ENCODE measurements at regions not wholly inside any gene's neighbourhood (a gene's known extent, or its start where the extent isn't known, plus 50 kb on each side); places are given as distances from the start of the nearest gene placed in this dataset.
A peak's percentile ranks its signal among the peaks of the same experiment; 100 is the strongest.

DNA sequence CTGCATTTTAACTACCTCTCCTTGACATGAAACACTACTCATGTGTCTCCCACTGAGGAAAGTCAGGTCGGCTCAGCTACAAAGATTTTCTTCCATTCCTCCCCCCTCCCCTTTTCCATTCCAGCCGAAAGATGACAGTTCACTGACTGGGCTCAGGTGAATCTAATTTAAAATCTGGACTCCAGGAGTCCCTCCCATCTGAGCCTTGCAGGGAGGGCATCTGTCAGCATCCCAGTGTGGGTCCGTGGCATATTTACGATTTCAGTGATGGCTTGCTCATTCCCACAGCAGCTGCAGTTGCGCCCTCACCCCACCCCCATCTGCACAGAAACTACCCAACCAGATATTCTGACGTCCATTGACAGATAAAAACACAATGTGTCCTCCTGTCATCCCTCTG is 153.7 kb upstream of the ARRDC4 start:
- DNase-seq (ENCODE audit: low spot score), result no peak

DNA sequence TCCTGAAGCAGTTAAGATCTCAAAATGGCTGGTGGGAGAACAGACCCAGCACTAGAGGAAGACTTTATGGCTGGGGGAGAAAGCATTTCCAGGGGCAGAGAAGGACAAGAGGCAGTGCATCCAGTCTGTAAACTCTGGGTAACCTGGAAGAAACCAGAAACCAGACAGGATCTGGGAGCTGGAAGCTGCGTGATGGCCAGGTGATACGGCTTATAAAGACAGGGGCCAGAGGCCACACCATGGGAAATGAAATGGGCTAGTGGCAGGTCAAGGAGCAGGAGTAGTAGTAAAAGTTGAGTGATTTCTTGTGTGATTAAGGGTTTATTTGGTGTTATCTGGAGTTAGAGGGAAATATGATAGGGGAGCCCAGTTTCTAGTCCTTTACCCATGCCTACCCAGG is 144.7 kb upstream of the ARRDC4 start:
- DNase-seq (ENCODE audit: low spot score), result no peak

- DNase-seq (ENCODE audit: low spot score), result no peak
Measured at GRCh38 chr15:97817276-97817890, 143.1 kb upstream of the ARRDC4 start.

DNA sequence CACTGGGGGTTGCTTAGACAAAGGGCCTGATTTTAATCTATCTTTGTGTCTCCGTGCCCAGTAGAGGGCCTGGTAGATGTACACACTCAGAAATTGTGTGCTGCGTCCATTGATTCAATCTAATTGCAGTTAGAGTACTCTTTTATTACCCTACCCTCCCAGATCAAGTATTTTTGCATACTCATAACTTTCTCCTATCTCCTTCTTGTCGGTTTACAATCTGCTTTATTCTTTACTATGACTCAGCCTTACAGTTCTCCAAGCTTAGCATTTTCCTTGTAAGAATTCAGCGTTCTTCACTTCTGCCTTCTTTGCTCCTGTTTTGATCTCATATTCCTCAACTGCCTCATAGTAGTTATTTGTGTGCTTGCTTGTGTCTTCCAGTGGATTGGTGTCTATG is 124.5 kb upstream of the ARRDC4 start:
- DNase-seq (ENCODE audit: low spot score), result no peak

DNA sequence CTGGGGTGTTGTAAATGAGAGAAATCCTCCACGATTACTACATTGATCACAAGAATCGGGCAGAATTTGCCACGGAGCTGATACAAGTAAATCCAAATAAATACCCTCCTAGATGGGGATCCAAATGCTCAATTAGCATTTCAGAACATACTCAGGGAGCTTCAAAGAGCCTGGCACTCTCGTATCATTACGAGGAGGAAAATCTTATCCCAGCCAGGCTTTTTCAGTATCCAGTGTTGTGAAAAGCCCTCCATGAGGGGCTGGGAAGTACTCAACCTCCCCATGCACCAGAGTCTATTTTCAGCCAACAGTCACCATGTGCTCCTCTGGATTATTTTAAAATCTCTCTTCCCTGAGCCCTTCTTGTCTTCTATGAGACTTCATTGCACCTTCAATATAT is 122.6 kb upstream of the ARRDC4 start:
- no peak for DNase-seq (ENCODE audit: low spot score)

GRCh38 chr15:97838606-97839210 is 121.8 kb upstream of the ARRDC4 start:
- no peak for DNase-seq (ENCODE audit: low spot score)

DNA sequence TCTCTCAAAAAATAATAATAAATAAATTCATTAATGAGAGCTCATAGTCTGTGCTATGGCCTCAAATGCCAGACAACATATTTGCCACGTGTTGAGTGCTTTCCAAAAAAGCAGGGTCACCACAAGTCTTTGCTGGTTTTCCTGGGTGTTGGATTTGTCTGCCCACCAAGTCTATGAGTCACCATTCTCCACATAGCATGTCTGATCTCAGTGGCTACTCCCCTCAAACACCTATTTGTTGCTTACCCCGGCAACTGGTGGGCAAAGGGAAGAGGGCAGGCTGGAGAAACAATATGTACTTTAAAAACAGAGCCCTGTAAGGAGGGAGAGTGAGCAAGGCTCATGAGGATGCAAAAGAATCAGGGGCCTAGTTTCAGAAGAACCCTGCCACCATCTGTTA is 120.0 kb upstream of the ARRDC4 start:
- no peak for DNase-seq (ENCODE audit: low spot score)

- DNase-seq (ENCODE audit: low spot score), result no peak
Measured at GRCh38 chr15:97841558-97841957, 118.9 kb upstream of the ARRDC4 start.

- DNase-seq (ENCODE audit: low spot score), result peak; percentile 11
Measured at GRCh38 chr15:97849183-97849582, 111.3 kb upstream of the ARRDC4 start.

DNA sequence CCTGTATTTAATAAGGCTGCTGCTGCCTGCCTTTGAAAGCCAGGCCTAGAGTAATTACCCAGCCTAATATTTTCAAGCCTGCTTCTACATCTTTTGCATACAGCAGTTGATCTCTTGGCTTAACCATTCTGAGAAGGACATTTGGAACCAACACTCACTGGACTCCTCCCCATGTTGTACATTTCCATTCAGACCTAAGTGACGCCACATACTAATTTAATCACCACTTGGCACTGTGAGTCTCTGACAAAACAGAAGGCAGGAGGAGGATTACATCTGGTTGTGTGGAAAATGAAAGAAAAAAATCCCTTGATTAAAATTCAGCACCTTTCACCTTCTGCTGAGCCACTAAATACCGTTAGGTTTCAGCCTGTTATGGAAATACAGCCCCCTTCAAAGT is 102.2 kb upstream of the ARRDC4 start:
- DNase-seq (ENCODE audit: low spot score), result no peak

DNA sequence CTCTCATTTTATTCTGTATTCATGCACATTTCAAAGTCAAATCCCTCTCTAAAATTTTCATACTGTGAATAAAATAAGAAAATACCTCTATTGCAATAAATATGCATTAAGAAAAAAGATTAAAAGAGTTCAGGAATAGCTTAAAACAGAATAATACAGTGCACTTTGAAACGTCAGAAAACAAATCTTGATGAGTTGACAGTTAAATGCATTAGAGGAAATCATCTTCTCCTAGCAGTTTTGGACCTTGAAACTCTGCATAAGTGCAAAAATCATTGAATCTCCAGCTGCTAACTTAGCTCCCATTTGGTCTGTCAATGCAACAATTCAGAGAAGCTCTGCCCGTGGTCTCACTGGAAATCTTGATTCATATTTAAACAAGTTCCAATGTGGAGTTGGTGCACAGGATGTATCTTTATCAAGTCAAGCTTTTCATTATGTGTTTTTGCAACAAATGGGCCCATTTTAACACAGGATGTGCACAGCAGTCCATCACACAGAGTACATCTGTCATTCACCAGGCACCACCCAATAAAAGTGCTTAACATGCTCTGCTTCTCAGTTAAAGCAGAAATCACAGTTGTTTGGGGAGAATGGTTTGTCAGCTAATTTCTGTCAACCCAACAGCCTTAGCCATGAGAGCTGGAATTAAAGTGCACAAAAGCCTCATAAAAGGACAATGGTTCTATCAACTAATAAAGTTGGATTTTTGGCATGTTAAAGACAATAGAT is 98.8 kb upstream of the ARRDC4 start:
- no peak for DNase-seq (ENCODE audit: low spot score)

- DNase-seq (ENCODE audit: low spot score), result no peak
Measured at GRCh38 chr15:97866959-97867358, 93.5 kb upstream of the ARRDC4 start.

GRCh38 chr15:97867870-97868269 is 92.6 kb upstream of the ARRDC4 start:
- DNase-seq (ENCODE audit: low spot score), result no peak

DNA sequence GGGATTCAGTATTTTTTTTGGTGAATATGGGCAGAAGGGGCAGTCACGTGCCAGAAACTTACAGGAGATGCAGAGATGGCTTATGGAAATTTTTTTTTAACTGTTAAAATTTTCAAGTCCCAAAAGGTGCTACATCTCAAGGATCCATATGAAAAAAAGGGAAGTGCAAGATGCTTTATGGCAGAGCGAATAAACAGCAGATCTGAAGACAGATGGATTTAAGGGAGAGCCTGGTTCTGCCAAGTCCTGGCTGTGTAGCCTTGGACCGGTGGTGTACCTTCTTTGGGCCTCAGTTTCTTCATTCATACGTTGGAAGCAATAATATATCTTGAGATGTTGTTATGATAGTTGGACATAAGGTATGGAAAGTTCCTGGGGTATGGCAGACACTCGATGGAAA is 91.5 kb upstream of the ARRDC4 start:
- no peak for DNase-seq (ENCODE audit: low spot score)

DNA sequence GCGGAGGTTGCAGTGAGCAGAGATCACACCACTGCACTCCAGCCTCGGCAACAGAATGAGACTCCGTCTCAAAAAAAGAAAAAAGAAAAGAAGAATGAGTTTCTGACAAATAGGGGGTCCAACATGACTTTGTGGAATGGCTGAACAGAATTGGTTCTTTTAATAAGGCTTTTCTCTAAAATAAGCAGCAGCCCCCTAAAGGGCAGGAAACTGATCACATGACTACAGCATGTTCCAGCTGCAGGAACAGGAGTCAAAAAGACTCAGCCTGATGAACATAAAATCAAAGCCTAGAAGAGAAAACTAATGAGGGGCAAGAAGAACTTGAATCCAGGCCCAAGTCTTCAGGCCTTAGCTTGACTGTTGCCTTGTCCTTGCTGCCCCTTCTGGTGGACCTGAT is 89.7 kb upstream of the ARRDC4 start:
- DNase-seq (ENCODE audit: low spot score), result no peak

GRCh38 chr15:97874139-97874538 is 86.4 kb upstream of the ARRDC4 start:
- DNase-seq (ENCODE audit: low spot score), result no peak

DNA sequence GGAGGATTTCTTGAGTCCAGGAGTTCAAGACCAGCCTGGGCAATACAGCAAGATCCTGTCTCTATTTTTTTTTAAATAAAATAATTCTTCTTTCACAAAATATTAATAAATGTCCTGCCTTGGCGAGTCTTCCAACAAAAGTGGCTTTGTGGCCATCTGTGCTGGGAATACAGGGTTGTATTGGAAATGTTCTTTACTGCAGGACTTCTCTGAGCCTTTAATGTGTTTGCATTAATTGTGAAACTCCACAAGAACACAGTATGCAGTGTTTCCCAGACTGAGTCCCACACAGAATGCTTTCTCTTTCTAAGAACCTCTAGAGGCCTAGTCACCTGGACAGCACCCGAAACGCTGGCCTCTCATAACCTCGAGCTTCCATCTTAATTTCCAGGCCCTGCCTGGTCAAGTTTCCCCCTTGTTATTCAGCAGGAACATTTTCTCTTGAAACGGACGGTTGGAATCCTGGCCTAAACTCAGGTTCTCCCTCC is 85.4 kb upstream of the ARRDC4 start:
- no peak for DNase-seq (ENCODE audit: low spot score)

DNA sequence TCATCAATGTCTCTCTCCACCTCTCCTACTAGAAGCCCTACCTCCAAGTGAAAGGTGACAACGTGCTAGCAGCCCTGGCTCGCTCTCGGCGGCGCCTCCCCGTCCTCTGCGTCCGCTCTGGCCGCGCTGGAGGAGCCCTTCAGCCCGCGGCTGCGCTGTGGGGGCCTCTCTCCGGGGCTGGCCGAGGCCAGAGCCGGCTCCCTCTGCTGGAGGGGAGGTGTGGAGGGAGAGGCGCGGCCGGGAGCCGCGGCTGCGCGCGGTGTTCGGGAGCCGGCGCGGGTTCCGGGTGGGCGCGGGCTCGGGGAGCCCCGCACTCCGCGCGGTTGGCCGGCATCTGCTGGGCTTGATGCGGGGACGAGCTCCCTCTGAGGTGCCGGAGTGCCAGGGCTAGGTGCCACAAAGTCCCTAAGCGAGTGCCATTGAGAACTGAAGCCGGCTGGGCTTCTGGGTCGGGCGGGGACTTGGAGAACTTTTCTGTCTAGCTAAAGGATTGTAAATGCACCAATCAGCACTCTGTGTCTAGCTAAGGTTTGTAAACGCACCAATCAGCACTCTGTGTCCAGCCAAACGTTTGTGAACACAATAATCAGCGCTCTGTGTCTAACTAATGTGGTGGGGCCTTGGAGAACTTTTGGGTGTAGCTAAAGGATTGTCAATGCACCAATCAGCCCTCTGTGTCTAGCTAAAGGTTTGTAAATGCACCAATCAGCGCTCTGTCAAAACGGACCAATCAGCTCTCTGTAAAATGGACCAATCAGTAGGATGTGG is 84.8 kb upstream of the ARRDC4 start:
- DNase-seq (ENCODE audit: low spot score), result no peak

DNA sequence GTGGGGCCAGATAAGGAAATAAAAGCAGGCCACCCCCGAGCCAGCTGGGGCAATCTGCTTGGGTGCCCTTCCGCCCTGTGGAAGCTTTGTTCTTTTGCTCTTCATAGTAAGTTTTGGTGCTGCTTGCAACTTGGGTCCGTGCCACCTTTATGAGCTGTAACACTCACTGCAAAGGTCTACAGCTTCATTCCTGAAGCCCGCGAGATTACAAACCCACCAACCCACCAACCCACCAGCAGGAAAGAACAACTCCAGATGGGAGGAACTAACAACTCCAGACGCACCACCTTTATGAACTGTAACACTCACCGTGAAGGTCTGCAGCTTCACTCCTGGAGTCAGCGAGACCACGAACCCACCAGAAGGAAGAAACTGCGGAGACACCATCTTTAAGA is 84.2 kb upstream of the ARRDC4 start:
- no peak for DNase-seq (ENCODE audit: low spot score)

GRCh38 chr15:97881346-97881965 is 79.0 kb upstream of the ARRDC4 start:
- no peak for DNase-seq (ENCODE audit: low spot score)

DNA sequence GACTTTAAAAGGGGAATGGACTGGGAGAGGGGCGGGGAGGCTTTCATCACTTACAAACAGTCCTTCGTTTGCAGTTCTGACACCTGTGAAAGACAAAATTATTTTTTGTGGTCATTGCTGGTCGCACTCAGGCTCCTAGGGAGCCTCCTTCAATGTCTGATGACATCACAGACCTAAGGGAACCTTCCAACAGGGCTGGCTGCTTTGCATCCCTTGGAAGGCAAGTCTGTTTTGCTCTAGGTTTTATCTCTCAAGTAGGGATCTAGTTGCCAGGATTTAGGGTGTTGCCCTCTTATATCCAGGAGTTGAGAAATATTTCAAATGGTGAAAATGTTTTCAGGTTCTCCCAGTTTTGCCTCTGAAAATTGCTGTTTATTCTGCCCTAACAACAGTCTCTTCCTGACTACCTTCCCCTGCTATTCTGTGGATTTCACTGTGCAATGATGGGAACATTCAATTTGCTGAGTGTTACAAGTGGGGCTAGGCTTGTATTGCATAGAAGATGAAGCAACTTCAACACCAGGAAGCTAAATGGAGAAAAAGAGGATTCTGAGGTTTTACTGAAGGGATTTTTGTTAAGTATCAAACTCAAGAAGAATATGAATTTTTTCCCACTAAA is 75.9 kb upstream of the ARRDC4 start:
- DNase-seq (ENCODE audit: low spot score), result no peak

GRCh38 chr15:97890307-97890706 is 70.2 kb upstream of the ARRDC4 start:
- DNase-seq (ENCODE audit: low spot score), result no peak

Measured in NAMALWA (cell line).